ENCODE measurements at regions not wholly inside any gene's neighbourhood (a gene's known extent, or its start where the extent isn't known, plus 50 kb on each side); places are given as distances from the start of the nearest gene placed in this dataset.
A peak's percentile ranks its signal among the peaks of the same experiment; 100 is the strongest.

- TF ChIP-seq CUX1 (IDR thresholded peaks at IDR 0.05; ENCODE audit: insufficient replicate concordance, low read depth, low read length) (peak; percentile 17), PML (IDR thresholded peaks at IDR 0.05; ENCODE audit: low read length) (no peak), SMAD1 (IDR thresholded peaks at IDR 0.05; ENCODE audit: low read depth, partially characterized antibody) (peak; percentile 64), BACH1 (IDR thresholded peaks at IDR 0.05; ENCODE audit: borderline replicate concordance) (peak; percentile 40; the same call in 1 of the 2 replicates), E2F8 (IDR thresholded peaks at IDR 0.05; ENCODE audit: low read depth, partially characterized antibody) (no peak), STAT3 (IDR thresholded peaks at IDR 0.05; ENCODE audit: low read depth, low read length) (no peak; the same call in 1 of the 2 replicates), NFIC (IDR thresholded peaks at IDR 0.05; ENCODE audit: low read depth, low read length) (no peak), BMI1 (IDR thresholded peaks at IDR 0.05; ENCODE audit: borderline replicate concordance) (peak; percentile 60; the same call in 1 of the 2 replicates), HDAC2 (IDR thresholded peaks at IDR 0.05) (no peak), CHD1 (IDR thresholded peaks at IDR 0.05; ENCODE audit: low read depth, low read length) (no peak; the same call in 1 of the 2 replicates), NFXL1 (IDR thresholded peaks at IDR 0.05; ENCODE audit: borderline replicate concordance) (no peak), HDGF (IDR thresholded peaks at IDR 0.05) (no peak), RCOR1 (conservative IDR thresholded peaks at IDR 0.05; ENCODE audit: low read depth, low read length) (0 out of 2 replicates have a peak, but pooled peaks have one; percentile 46), BCL11A (IDR thresholded peaks at IDR 0.05; ENCODE audit: low read depth, low read length) (peak; percentile 89), SIN3A (IDR thresholded peaks at IDR 0.05; ENCODE audit: low read depth, low read length) (peak; percentile 26), JUNB (IDR thresholded peaks at IDR 0.05) (peak; percentile 95), CHD2 (IDR thresholded peaks at IDR 0.05; ENCODE audit: borderline replicate concordance, low read depth, low read length) (peak; percentile 69; the same call in 1 of the 2 replicates), GATAD2B (conservative IDR thresholded peaks at IDR 0.05; ENCODE audit: low read depth) (peak; percentile 75)
- TF ChIP-seq, protein P1, sequence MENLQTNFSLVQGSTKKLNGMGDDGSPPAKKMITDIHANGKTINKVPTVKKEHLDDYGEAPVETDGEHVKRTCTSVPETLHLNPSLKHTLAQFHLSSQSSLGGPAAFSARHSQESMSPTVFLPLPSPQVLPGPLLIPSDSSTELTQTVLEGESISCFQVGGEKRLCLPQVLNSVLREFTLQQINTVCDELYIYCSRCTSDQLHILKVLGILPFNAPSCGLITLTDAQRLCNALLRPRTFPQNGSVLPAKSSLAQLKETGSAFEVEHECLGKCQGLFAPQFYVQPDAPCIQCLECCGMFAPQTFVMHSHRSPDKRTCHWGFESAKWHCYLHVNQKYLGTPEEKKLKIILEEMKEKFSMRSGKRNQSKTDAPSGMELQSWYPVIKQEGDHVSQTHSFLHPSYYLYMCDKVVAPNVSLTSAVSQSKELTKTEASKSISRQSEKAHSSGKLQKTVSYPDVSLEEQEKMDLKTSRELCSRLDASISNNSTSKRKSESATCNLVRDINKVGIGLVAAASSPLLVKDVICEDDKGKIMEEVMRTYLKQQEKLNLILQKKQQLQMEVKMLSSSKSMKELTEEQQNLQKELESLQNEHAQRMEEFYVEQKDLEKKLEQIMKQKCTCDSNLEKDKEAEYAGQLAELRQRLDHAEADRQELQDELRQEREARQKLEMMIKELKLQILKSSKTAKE (IDR thresholded peaks at IDR 0.05; ENCODE audit: low read depth, poor library complexity, severe bottlenecking) = peak; percentile 95
- TF ChIP-seq, protein P2, sequence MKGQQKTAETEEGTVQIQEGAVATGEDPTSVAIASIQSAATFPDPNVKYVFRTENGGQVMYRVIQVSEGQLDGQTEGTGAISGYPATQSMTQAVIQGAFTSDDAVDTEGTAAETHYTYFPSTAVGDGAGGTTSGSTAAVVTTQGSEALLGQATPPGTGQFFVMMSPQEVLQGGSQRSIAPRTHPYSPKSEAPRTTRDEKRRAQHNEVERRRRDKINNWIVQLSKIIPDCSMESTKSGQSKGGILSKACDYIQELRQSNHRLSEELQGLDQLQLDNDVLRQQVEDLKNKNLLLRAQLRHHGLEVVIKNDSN (IDR thresholded peaks at IDR 0.05; ENCODE audit: borderline replicate concordance, extremely low read length, insufficient read depth, low read depth, low read length) = no peak
Measured at GRCh38 chr4:184282895-184283654, 65.4 kb upstream of the ENPP6 start (continued).
